ENCODE measurements at regions not wholly inside any gene's neighbourhood (a gene's known extent, or its start where the extent isn't known, plus 50 kb on each side); places are given as distances from the start of the nearest gene placed in this dataset.

- peaks cover 5% of the 10 kb centered on the region for H3K4me1 ChIP-seq (ENCODE audit: insufficient read depth)
- H3K4me3 ChIP-seq: no peak overlapping the region
- no peaks in the 10 kb centered on the region for H3K27me3 ChIP-seq (ENCODE audit: insufficient read depth)
- Mint-ChIP-seq H3K36me3 (ENCODE audit: low read depth) (no peaks in the 10 kb centered on the region), H3K4me1 (no peaks in the 10 kb centered on the region), H3K4me3 (no peak overlapping the region), H3K27ac (no peak overlapping the region), H3K27me3 (ENCODE audit: insufficient read depth, low read depth, poor library complexity) (peaks cover 2% of the 10 kb centered on the region), H3K9me3 (no peaks in the 10 kb centered on the region)
- no peak for ATAC-seq
- no peaks in the 10 kb centered on the region for H3K79me2 ChIP-seq (replicated peaks; ENCODE audit: insufficient read depth)
- TF ChIP-seq REST (IDR thresholded peaks at IDR 0.05; ENCODE audit: unreplicated experiment) (no peak), EZH2 (IDR thresholded peaks at IDR 0.05; ENCODE audit: low read depth, unreplicated experiment) (no peak), STAT1 (IDR thresholded peaks at IDR 0.05; ENCODE audit: unreplicated experiment) (no peak), CREB1 (CRISPR knock-in tag; IDR thresholded peaks at IDR 0.05; ENCODE audit: low read depth) (no peak), ETS1 (IDR thresholded peaks at IDR 0.05) (no peak), POLR2AphosphoS5 (IDR thresholded peaks at IDR 0.05; ENCODE audit: low read depth) (no peak)
- H3K27ac ChIP-seq (ENCODE audit: low read depth): no peak overlapping the region
- H3F3A ChIP-seq (replicated peaks; ENCODE audit: low read depth): no peaks in the 10 kb centered on the region
- DNase-seq (ENCODE audit: low spot score): no peak
- H3K4me2 ChIP-seq: no peak overlapping the region
- no peaks in the 10 kb centered on the region for H4K20me1 ChIP-seq (replicated peaks; ENCODE audit: insufficient read depth)
- H3K9me2 ChIP-seq (ENCODE audit: insufficient read depth): peaks cover 6% of the 10 kb centered on the region
- no peaks in the 10 kb centered on the region for H3K36me3 ChIP-seq (ENCODE audit: insufficient read depth)
- no peak overlapping the region for H2AFZ ChIP-seq
These were observed 187.9 kb downstream of the KCNJ2 start for GRCh38 chr17:70357190-70357589.

- ATAC-seq (no peak), DNase-seq (ENCODE audit: low spot score) (no peak)
- H3K4me3 Mint-ChIP-seq: no peak overlapping the region
- H3K4me1 ChIP-seq (ENCODE audit: insufficient read depth): peaks cover 24% of the 10 kb centered on the region
- H3K9me2 ChIP-seq (ENCODE audit: insufficient read depth): no peaks in the 10 kb centered on the region
- no peaks in the 10 kb centered on the region for H3K79me2 ChIP-seq (replicated peaks; ENCODE audit: insufficient read depth)
- no peaks in the 10 kb centered on the region for H4K20me1 ChIP-seq (replicated peaks; ENCODE audit: insufficient read depth)
- H3K4me2 ChIP-seq: no peak overlapping the region; the same call in 1 of the 2 replicates
- no peak overlapping the region for H3K4me3 ChIP-seq
- H3K27ac Mint-ChIP-seq: no peak overlapping the region
- no peaks in the 10 kb centered on the region for H3F3A ChIP-seq (replicated peaks; ENCODE audit: low read depth)
- no peak overlapping the region for H3K27ac ChIP-seq (ENCODE audit: low read depth)
- H3K9me3 Mint-ChIP-seq: no peaks in the 10 kb centered on the region
- H3K27me3 Mint-ChIP-seq (ENCODE audit: insufficient read depth, low read depth, poor library complexity): peaks cover 3% of the 10 kb centered on the region
- 0 out of 2 replicates have a peak overlapping the region, but pooled peaks have one; percentile 12 for H2AFZ ChIP-seq
- H3K4me1 Mint-ChIP-seq: peaks cover 17% of the 10 kb centered on the region
- no peaks in the 10 kb centered on the region for H3K27me3 ChIP-seq (ENCODE audit: insufficient read depth)
- H3K36me3 ChIP-seq (ENCODE audit: insufficient read depth): no peaks in the 10 kb centered on the region
- H3K36me3 Mint-ChIP-seq (ENCODE audit: low read depth): no peaks in the 10 kb centered on the region
- TF ChIP-seq ZNF462 (CRISPR knock-in tag; IDR thresholded peaks at IDR 0.05) (no peak), ETS1 (IDR thresholded peaks at IDR 0.05) (no peak), STAT1 (IDR thresholded peaks at IDR 0.05; ENCODE audit: unreplicated experiment) (no peak), POLR2AphosphoS5 (IDR thresholded peaks at IDR 0.05; ENCODE audit: low read depth) (no peak), JUNB (IDR thresholded peaks at IDR 0.05; ENCODE audit: unreplicated experiment) (no peak)
These were observed 195.8 kb downstream of the KCNJ2 start for GRCh38 chr17:70365091-70365583.

Measured in GM23338 (cell line).